Fibroblast of lung (primary cell): ENCODE measurements at regions not wholly inside any gene's neighbourhood (a gene's known extent, or its start where the extent isn't known, plus 50 kb on each side); places are given as distances from the start of the nearest gene placed in this dataset.

Source experiments
- DNase-seq, 2 donors: peaks; one replicate each; pipeline versions ENCODE4 v3.0.0 to v3.0.0-alpha.2; 2010; ENCODE audit warnings: low read depth in 2 of 2
- H2AFZ ChIP-seq: 2 replicates; pipeline ENCODE4 v1.5.1; 2012; ENCODE audit warnings: low read length, control low read depth, inconsistent platforms
- H3K27ac ChIP-seq: 2 replicates; pipeline ENCODE4 v1.5.1; 2011; ENCODE audit warnings: low read length, control low read depth; ENCODE audit not compliant: insufficient read depth
- H3K27me3 ChIP-seq: 2 replicates; pipeline ENCODE4 v1.5.1; 2011; ENCODE audit warnings: mild to moderate bottlenecking, low read length; ENCODE audit not compliant: control insufficient read depth, insufficient read depth
- H3K36me3 ChIP-seq: 2 replicates; pipeline ENCODE4 v1.5.1; 2011; ENCODE audit warnings: low read length; ENCODE audit not compliant: control insufficient read depth, insufficient read depth
- H3K4me1 ChIP-seq: 2 replicates; pipeline ENCODE4 v1.5.1; 2011; ENCODE audit warnings: low read length; ENCODE audit not compliant: control insufficient read depth, insufficient read depth; ENCODE audit errors: extremely low read depth
- H3K4me2 ChIP-seq: 2 replicates; pipeline ENCODE4 v1.5.1; 2011; ENCODE audit warnings: low read length, control low read depth; ENCODE audit not compliant: insufficient read depth; ENCODE audit errors: extremely low read depth
- H3K4me3 ChIP-seq, 4 experiments: fragments of 200-600 bp in 1 of 4; sonication (generic) in 1 of 4; replicated peaks in 1 of 4; 2 replicates each; pipeline ENCODE4 v1.5.1; 2011 to 2016; ENCODE audit warnings: low read length in 4 of 4, low read depth in 3 of 4, mild to moderate bottlenecking in 3 of 4, control low read depth in 2 of 4, inconsistent platforms in 1 of 4, mixed read lengths in 1 of 4; ENCODE audit not compliant: insufficient read depth in 1 of 4; ENCODE audit errors: control extremely low read depth in 1 of 4
- H3K79me2 ChIP-seq: 2 replicates; pipeline ENCODE4 v1.5.1; 2012; ENCODE audit warnings: mild to moderate bottlenecking, low read length, inconsistent platforms; ENCODE audit not compliant: control insufficient read depth, insufficient read depth
- H3K9ac ChIP-seq: 2 replicates; pipeline ENCODE4 v1.5.1; 2011; ENCODE audit warnings: mild to moderate bottlenecking, low read length, control low read depth; ENCODE audit not compliant: insufficient read depth
- H3K9me3 ChIP-seq: 2 replicates; pipeline ENCODE4 v1.5.1; 2012; ENCODE audit warnings: low read depth, low read length; ENCODE audit not compliant: control insufficient read depth, insufficient read depth
- H4K20me1 ChIP-seq: 2 replicates; pipeline ENCODE4 v1.5.1; 2011; ENCODE audit warnings: low read length; ENCODE audit not compliant: control insufficient read depth, insufficient read depth; ENCODE audit errors: extremely low read depth
- EZH2 ChIP-seq: IDR thresholded peaks from 2 replicates; pipeline ENCODE4 v1.5.1; 2012; ENCODE audit warnings: low read length, control low read depth, mild to moderate bottlenecking; ENCODE audit errors: missing control alignments
- TF ChIP-seq, protein P1 (sequence below), 2 donors: IDR thresholded peaks in 1 of 2; conservative IDR thresholded peaks in 1 of 2; 1 replicate in 1 of 2; 2 replicates in 1 of 2; pipeline ENCODE4 v1.5.1; 2011 to 2012; ENCODE audit warnings: low read length in 2 of 2, control low read depth in 1 of 2, inconsistent platforms in 1 of 2, low read depth in 1 of 2, mild to moderate bottlenecking in 1 of 2

GRCh38 chr10:4398602-4399001 lies 427.4 kb upstream of the AKR1E2 start:
- Histone ChIP-seq H3K9me3 (no peaks in the 10 kb centered on the region), H2AFZ (no peak overlapping the region), H3K27ac (no peak overlapping the region), H3K36me3 (no peaks in the 10 kb centered on the region), H3K4me2 (no peak overlapping the region), H3K4me1 (no peaks in the 10 kb centered on the region), H3K9ac (no peak overlapping the region), H3K4me3 (no peak overlapping the region), H4K20me1 (no peaks in the 10 kb centered on the region), H3K79me2 (no peaks in the 10 kb centered on the region), H3K27me3 (no peaks in the 10 kb centered on the region)
- TF ChIP-seq, protein P1, sequence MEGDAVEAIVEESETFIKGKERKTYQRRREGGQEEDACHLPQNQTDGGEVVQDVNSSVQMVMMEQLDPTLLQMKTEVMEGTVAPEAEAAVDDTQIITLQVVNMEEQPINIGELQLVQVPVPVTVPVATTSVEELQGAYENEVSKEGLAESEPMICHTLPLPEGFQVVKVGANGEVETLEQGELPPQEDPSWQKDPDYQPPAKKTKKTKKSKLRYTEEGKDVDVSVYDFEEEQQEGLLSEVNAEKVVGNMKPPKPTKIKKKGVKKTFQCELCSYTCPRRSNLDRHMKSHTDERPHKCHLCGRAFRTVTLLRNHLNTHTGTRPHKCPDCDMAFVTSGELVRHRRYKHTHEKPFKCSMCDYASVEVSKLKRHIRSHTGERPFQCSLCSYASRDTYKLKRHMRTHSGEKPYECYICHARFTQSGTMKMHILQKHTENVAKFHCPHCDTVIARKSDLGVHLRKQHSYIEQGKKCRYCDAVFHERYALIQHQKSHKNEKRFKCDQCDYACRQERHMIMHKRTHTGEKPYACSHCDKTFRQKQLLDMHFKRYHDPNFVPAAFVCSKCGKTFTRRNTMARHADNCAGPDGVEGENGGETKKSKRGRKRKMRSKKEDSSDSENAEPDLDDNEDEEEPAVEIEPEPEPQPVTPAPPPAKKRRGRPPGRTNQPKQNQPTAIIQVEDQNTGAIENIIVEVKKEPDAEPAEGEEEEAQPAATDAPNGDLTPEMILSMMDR (conservative IDR thresholded peaks at IDR 0.05 in 1 of 2, IDR thresholded peaks at IDR 0.05 in 1 of 2; ENCODE audit: low read depth in 1 of 2, low read length in 2 of 2), result no peak
- no peak for TF ChIP-seq EZH2
- DNase-seq, result no peak

GRCh38 chr10:4397337-4397736 lies 428.7 kb upstream of the AKR1E2 start:
- H3K27ac ChIP-seq, result no peak overlapping the region
- no peaks in the 10 kb centered on the region for H4K20me1 ChIP-seq
- TF ChIP-seq EZH2, result no peak
- TF ChIP-seq, protein P1 (conservative IDR thresholded peaks at IDR 0.05 in 1 of 2, IDR thresholded peaks at IDR 0.05 in 1 of 2; ENCODE audit: low read depth in 1 of 2, low read length in 2 of 2), result no peak
- no peaks in the 10 kb centered on the region for H3K36me3 ChIP-seq
- DNase-seq, result no peak
- no peaks in the 10 kb centered on the region for H3K79me2 ChIP-seq
- no peak overlapping the region for H3K4me2 ChIP-seq
- no peak overlapping the region for H3K9ac ChIP-seq
- no peak overlapping the region for H2AFZ ChIP-seq
- no peaks in the 10 kb centered on the region for H3K4me1 ChIP-seq
- no peak overlapping the region for H3K4me3 ChIP-seq
- no peaks in the 10 kb centered on the region for H3K9me3 ChIP-seq
- no peaks in the 10 kb centered on the region for H3K27me3 ChIP-seq

- no peak for DNase-seq
- no peaks in the 10 kb centered on the region for H3K36me3 ChIP-seq
- no peaks in the 10 kb centered on the region for H4K20me1 ChIP-seq
- H3K79me2 ChIP-seq, result no peaks in the 10 kb centered on the region
- no peaks in the 10 kb centered on the region for H3K27me3 ChIP-seq
- TF ChIP-seq, protein P1 (conservative IDR thresholded peaks at IDR 0.05 in 1 of 2, IDR thresholded peaks at IDR 0.05 in 1 of 2; ENCODE audit: low read depth in 1 of 2, low read length in 2 of 2), result no peak
- TF ChIP-seq EZH2, result no peak
- no peaks in the 10 kb centered on the region for H3K9me3 ChIP-seq
- H2AFZ ChIP-seq, result no peak overlapping the region
- H3K27ac ChIP-seq, result no peak overlapping the region
- H3K4me3 ChIP-seq, result no peak overlapping the region
- H3K4me2 ChIP-seq, result no peak overlapping the region
- H3K9ac ChIP-seq, result no peak overlapping the region
- no peaks in the 10 kb centered on the region for H3K4me1 ChIP-seq
Observed at GRCh38 chr10:4396401-4397283, 429.4 kb upstream of the AKR1E2 start.
